ENCODE measurements at regions not wholly inside any gene's neighbourhood (a gene's known extent, or its start where the extent isn't known, plus 50 kb on each side); places are given as distances from the start of the nearest gene placed in this dataset.

GRCh38 chr6:121837545-121838229 is 402.2 kb downstream of the GJA1 start:
- TF ChIP-seq, protein P1, sequence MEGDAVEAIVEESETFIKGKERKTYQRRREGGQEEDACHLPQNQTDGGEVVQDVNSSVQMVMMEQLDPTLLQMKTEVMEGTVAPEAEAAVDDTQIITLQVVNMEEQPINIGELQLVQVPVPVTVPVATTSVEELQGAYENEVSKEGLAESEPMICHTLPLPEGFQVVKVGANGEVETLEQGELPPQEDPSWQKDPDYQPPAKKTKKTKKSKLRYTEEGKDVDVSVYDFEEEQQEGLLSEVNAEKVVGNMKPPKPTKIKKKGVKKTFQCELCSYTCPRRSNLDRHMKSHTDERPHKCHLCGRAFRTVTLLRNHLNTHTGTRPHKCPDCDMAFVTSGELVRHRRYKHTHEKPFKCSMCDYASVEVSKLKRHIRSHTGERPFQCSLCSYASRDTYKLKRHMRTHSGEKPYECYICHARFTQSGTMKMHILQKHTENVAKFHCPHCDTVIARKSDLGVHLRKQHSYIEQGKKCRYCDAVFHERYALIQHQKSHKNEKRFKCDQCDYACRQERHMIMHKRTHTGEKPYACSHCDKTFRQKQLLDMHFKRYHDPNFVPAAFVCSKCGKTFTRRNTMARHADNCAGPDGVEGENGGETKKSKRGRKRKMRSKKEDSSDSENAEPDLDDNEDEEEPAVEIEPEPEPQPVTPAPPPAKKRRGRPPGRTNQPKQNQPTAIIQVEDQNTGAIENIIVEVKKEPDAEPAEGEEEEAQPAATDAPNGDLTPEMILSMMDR (CRISPR knock-in tag; IDR thresholded peaks at IDR 0.05), result no peak
- TF ChIP-seq SKIL (CRISPR knock-in tag; IDR thresholded peaks at IDR 0.05; ENCODE audit: borderline replicate concordance), result no peak
- no peak for TF ChIP-seq HNF4A (CRISPR knock-in tag; IDR thresholded peaks at IDR 0.05)
- no peak for TF ChIP-seq ZNF24 (IDR thresholded peaks at IDR 0.05)
- TF ChIP-seq ETV5 (CRISPR knock-in tag; IDR thresholded peaks at IDR 0.05; ENCODE audit: borderline replicate concordance), result no peak
- TF ChIP-seq CSRNP2 (CRISPR knock-in tag; conservative IDR thresholded peaks at IDR 0.05; ENCODE audit: low read depth), result no peak
- TF ChIP-seq PCBP1 (IDR thresholded peaks at IDR 0.05; ENCODE audit: borderline replicate concordance, low read depth, low read length), result no peak
- TF ChIP-seq ZFAT (CRISPR knock-in tag; conservative IDR thresholded peaks at IDR 0.05), result no peak
